ENCODE measurements at regions not wholly inside any gene's neighbourhood (a gene's known extent, or its start where the extent isn't known, plus 50 kb on each side); places are given as distances from the start of the nearest gene placed in this dataset.

DNA sequence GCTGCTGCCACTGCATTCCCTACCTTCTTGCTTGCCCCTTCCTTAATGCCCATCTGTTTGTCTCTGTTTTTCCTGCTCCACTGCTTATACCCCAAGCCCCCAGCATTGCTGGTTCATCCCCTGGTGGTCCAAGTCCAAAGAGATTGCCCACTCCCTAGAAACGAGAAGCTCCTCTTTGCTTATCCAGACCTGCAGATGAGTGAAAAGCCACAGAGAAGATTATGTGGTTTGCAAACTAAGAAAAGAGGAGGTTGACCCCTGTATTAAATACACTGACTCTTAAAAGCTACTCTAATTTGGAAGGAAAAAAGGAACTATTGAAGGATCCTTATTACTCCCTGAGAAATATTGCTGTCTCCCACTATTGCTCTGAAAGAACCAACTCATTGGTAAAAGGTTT is 146.8 kb upstream of the RAB4A start:
- TF ChIP-seq POLR2A (IDR thresholded peaks at IDR 0.05), result no peak
- TF ChIP-seq, protein P1, sequence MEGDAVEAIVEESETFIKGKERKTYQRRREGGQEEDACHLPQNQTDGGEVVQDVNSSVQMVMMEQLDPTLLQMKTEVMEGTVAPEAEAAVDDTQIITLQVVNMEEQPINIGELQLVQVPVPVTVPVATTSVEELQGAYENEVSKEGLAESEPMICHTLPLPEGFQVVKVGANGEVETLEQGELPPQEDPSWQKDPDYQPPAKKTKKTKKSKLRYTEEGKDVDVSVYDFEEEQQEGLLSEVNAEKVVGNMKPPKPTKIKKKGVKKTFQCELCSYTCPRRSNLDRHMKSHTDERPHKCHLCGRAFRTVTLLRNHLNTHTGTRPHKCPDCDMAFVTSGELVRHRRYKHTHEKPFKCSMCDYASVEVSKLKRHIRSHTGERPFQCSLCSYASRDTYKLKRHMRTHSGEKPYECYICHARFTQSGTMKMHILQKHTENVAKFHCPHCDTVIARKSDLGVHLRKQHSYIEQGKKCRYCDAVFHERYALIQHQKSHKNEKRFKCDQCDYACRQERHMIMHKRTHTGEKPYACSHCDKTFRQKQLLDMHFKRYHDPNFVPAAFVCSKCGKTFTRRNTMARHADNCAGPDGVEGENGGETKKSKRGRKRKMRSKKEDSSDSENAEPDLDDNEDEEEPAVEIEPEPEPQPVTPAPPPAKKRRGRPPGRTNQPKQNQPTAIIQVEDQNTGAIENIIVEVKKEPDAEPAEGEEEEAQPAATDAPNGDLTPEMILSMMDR (IDR thresholded peaks at IDR 0.05), result no peak
